ENCODE measurements at regions not wholly inside any gene's neighbourhood (a gene's known extent, or its start where the extent isn't known, plus 50 kb on each side); places are given as distances from the start of the nearest gene placed in this dataset.
"Not testable (repeated sequence)": the region's sequence is repeated elsewhere in the genome, so short reads cannot be mapped to it uniquely, and the experiment has no call there.

- Histone ChIP-seq H3K4me1 (no peaks in the 10 kb centered on the region), H3K4me3 (no peak overlapping the region), H3K27me3 (no peaks in the 10 kb centered on the region), H3K9me3 (no peaks in the 10 kb centered on the region), H3K36me3 (no peaks in the 10 kb centered on the region), H3K27ac (no peak overlapping the region)
- intact Hi-C loops (cut with DNase I; ENCODE audit: low total_unique reads) (no loop called here), in situ Hi-C loops (cut with MboI; ENCODE audit: low pct_ligation_motif_present in 1 of 4, low pct_unique_long_range_greater_than_20kb in 1 of 4, low sequenced_read_pairs in 3 of 4) (no loop called here)
- no peak for TF ChIP-seq CTCF (IDR thresholded peaks at IDR 0.05)
- no peak for TF ChIP-seq POLR2A (IDR thresholded peaks at IDR 0.05)
- peak; percentile 29 for DNase-seq
- WGBS, 2 donors (ENCODE audit: low coverage in 1 of 2): 52 to 55% methylated on average over 4 to 6 of the region's 6 CpGs
Observed at GRCh38 chr2:220756653-220757052, 815.5 kb downstream of the EPHA4 start.

DNA sequence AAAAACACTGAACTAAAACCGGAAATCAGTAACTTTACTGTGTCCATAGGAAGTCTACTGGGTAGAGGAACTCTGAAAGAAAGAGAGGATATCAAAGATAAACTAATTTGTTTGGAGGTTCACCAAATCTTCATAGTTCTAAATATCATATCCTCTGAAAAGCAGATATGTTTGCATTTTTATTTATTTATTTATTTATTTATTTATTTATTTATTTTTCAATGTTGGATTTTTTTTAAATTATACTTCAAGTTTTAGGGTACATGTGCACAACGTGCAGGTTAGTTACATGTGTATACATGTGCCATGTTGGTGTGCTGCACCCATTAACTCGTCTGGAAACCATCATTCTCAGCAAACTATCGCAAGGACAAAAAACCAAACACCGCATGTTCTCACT lies 813.7 kb downstream of the EPHA4 start:
- in situ Hi-C loops (cut with MboI; ENCODE audit: low pct_ligation_motif_present in 1 of 4, low pct_unique_long_range_greater_than_20kb in 1 of 4, low sequenced_read_pairs in 3 of 4): not testable (repeated sequence)

DNA sequence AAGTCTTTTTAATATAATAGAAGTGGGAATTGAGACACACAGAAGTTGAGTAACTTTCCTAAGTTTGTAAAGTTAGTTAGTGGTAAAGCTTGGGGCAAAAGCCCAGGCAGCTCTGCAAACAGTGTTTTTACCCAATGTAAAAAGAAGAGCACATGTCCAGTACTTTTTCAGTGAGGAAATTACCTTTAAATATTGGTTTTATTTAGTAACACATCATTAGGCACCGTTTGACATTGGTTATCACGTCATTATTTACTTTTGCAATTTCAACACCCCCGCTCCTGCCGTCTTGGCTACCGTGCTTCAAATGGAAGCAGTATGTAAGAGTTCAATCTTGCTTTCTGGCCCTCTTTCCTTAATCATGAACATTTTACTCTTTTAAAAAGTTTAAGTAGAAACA lies 807.9 kb downstream of the EPHA4 start:
- intact Hi-C loops (cut with DNase I; ENCODE audit: low total_unique reads): no loop called here
- no peaks in the 10 kb centered on the region for H3K4me1 ChIP-seq
- no peaks in the 10 kb centered on the region for H3K9me3 ChIP-seq
- in situ Hi-C loops (cut with MboI; ENCODE audit: low pct_ligation_motif_present in 1 of 4, low pct_unique_long_range_greater_than_20kb in 1 of 4, low sequenced_read_pairs in 3 of 4): no loop called here
- no peaks in the 10 kb centered on the region for H3K36me3 ChIP-seq
- no peak overlapping the region for H3K27ac ChIP-seq
- no peak for TF ChIP-seq CTCF (IDR thresholded peaks at IDR 0.05)
- TF ChIP-seq POLR2A (IDR thresholded peaks at IDR 0.05): no peak
- no peak for TF ChIP-seq POLR2AphosphoS5 (IDR thresholded peaks at IDR 0.05)
- TF ChIP-seq EP300 (IDR thresholded peaks at IDR 0.05; ENCODE audit: low read depth): no peak
- H3K27me3 ChIP-seq: no peaks in the 10 kb centered on the region
- 66 to 74% methylated on average over 5 of the region's 5 CpGs for WGBS, 2 donors (ENCODE audit: low coverage in 1 of 2)
- no peak for DNase-seq
- no peak overlapping the region for H3K4me3 ChIP-seq

More for the DNA sequence above, 813.7 kb downstream of the EPHA4 start:
- H3K9me3 ChIP-seq; H3K27ac ChIP-seq; DNase-seq; H3K27me3 ChIP-seq; H3K36me3 ChIP-seq; H3K4me1 ChIP-seq; intact Hi-C loops (cut with DNase I; ENCODE audit: low total_unique reads); H3K4me3 ChIP-seq: not testable (repeated sequence)
- 82 to 84% methylated on average over 4 to 5 of the region's 5 CpGs for WGBS, 2 donors (ENCODE audit: low coverage in 1 of 2)

- Histone ChIP-seq H3K27me3 (no peaks in the 10 kb centered on the region), H3K27ac (no peak overlapping the region), H3K36me3 (no peaks in the 10 kb centered on the region), H3K9me3 (no peaks in the 10 kb centered on the region), H3K4me1 (no peaks in the 10 kb centered on the region), H3K4me3 (no peak overlapping the region)
- in situ Hi-C loops (cut with MboI; ENCODE audit: low pct_ligation_motif_present in 1 of 4, low pct_unique_long_range_greater_than_20kb in 1 of 4, low sequenced_read_pairs in 3 of 4): no loop called here
- TF ChIP-seq EP300 (IDR thresholded peaks at IDR 0.05; ENCODE audit: low read depth): no peak
- TF ChIP-seq POLR2A (IDR thresholded peaks at IDR 0.05): no peak
- TF ChIP-seq CTCF (IDR thresholded peaks at IDR 0.05): no peak
- no peak for TF ChIP-seq POLR2AphosphoS5 (IDR thresholded peaks at IDR 0.05)
- 63 to 83% methylated on average over 3 of the region's 3 CpGs for WGBS, 2 donors (ENCODE audit: low coverage in 1 of 2)
- intact Hi-C loops (cut with DNase I; ENCODE audit: low total_unique reads): no loop called here
- no peak for DNase-seq
Observed at GRCh38 chr2:220767591-220768255, 804.4 kb downstream of the EPHA4 start.

DNA sequence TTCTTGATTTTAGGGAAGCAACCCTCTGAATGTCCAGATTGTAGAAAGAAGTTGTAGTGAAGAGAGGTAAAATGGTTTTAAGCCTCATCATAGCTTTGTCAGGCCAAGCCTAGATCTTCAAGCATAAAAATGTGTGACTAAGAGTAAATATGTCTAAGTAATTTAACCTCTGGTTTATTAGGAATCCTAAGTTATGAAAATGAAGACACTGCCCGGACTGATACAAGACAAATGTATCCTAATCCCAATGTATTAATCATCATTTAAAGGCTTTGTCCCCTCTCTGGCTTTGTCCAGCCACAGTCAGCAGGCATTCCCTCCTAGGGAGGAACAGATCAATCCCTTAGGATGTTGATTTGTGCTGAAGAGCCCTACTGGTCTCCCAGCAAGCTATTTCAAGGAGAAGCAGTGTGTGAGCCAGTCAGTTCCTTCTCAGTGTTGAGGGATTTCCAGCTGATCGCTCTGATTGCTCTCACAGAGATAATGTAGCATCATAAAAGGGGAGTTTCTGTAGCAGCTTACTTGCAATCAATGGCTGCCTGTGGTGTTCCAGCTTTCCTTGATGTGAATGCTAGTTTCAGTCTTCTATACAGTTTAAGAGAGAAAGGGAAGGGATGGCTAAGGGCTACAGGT lies 796.1 kb downstream of the EPHA4 start:
- TF ChIP-seq CTCF (IDR thresholded peaks at IDR 0.05) (no peak), POLR2A (IDR thresholded peaks at IDR 0.05) (no peak), EP300 (IDR thresholded peaks at IDR 0.05; ENCODE audit: low read depth) (no peak), POLR2AphosphoS5 (IDR thresholded peaks at IDR 0.05) (no peak)
- intact Hi-C loops (cut with DNase I; ENCODE audit: low total_unique reads) (no loop called here), in situ Hi-C loops (cut with MboI; ENCODE audit: low pct_ligation_motif_present in 1 of 4, low pct_unique_long_range_greater_than_20kb in 1 of 4, low sequenced_read_pairs in 3 of 4) (no loop called here)
- WGBS, 2 donors (ENCODE audit: low coverage in 1 of 2): 62 to 91% methylated on average over 1 to 2 of the region's 2 CpGs
- Histone ChIP-seq H3K4me1 (no peaks in the 10 kb centered on the region), H3K27me3 (no peaks in the 10 kb centered on the region), H3K9me3 (no peaks in the 10 kb centered on the region), H3K4me3 (no peak overlapping the region), H3K36me3 (no peaks in the 10 kb centered on the region), H3K27ac (no peak overlapping the region)
- DNase-seq: no peak

DNA sequence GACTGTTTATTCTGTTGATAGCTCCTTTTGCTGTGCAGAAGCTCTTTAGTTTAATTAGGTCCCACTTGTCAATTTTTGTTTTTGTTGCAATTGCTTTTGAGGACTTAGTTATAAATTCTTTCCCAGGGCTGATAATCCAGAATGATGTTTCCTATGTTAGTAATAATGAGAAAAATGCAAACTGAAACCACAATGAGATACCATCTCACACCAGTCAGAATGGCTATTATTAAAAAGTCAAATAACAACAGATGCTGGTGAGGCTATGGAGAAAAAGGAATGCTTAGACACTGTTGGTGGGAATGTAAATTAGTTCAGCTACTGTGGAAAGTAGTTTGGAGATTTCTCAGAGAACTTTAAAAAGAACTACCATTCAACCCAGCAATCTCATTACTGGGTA lies 793.0 kb downstream of the EPHA4 start:
- H3K4me1 ChIP-seq; H3K27ac ChIP-seq; DNase-seq; intact Hi-C loops (cut with DNase I; ENCODE audit: low total_unique reads); in situ Hi-C loops (cut with MboI; ENCODE audit: low pct_ligation_motif_present in 1 of 4, low pct_unique_long_range_greater_than_20kb in 1 of 4, low sequenced_read_pairs in 3 of 4); H3K9me3 ChIP-seq; H3K4me3 ChIP-seq; H3K27me3 ChIP-seq; H3K36me3 ChIP-seq: not testable (repeated sequence)

Measured in transverse colon (tissue), 4 donors.